ENCODE measurements at regions not wholly inside any gene's neighbourhood (a gene's known extent, or its start where the extent isn't known, plus 50 kb on each side); places are given as distances from the start of the nearest gene placed in this dataset.

DNA sequence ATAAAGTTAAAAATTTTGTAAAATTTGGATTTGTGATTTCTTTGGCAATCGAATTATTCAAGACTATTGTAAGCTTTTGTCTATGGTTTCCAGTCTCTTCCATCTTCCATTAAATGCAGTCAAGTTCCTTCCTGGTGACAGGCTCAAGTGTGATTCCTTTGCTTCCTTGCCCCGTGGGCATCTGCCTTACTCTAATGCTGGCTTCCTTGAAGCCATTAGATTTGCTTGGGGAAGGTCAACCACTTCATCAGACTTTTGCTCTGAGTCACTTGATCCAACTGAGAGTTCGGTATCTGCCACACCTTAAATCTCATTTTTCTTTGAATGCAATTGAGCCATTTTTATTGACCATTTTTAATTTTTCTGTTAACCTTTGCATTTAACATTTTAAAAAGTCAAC, 648.8 kb downstream of the SPOCK3 start:
- no peaks in the 10 kb centered on the region for H3K79me2 ChIP-seq (ENCODE audit: insufficient read depth, low read length)
- no peaks in the 10 kb centered on the region for H3K27me3 ChIP-seq (ENCODE audit: insufficient read depth, low read length)
- H3K9me3 Mint-ChIP-seq (ENCODE audit: unreplicated experiment), result no peaks in the 10 kb centered on the region
- no peaks in the 10 kb centered on the region for H3K36me3 ChIP-seq (ENCODE audit: insufficient read depth, low read length)
- H3K4me3 Mint-ChIP-seq (ENCODE audit: unreplicated experiment), result no peak overlapping the region
- FAIRE-seq (no peak), DNase-seq (ENCODE audit: low read depth) (no peak)
- H3K4me1 ChIP-seq (ENCODE audit: insufficient read depth, low read length), result no peaks in the 10 kb centered on the region
- no peak overlapping the region for H3K9ac ChIP-seq (ENCODE audit: low read length)
- no peak overlapping the region for H3K27ac Mint-ChIP-seq (ENCODE audit: unreplicated experiment)
- no peak overlapping the region for H2AFZ ChIP-seq (ENCODE audit: low read depth, low read length)
- H3K36me3 Mint-ChIP-seq (ENCODE audit: low read depth, unreplicated experiment), result no peaks in the 10 kb centered on the region
- H3K9me3 ChIP-seq (ENCODE audit: insufficient read depth, low read depth, low read length), result no peaks in the 10 kb centered on the region
- no peaks in the 10 kb centered on the region for H3K27me3 Mint-ChIP-seq (ENCODE audit: low read depth, unreplicated experiment)
- no peak overlapping the region for H3K4me3 ChIP-seq (ENCODE audit: insufficient read depth, low read depth, low read length)
- peaks cover 5% of the 10 kb centered on the region for H3K4me1 Mint-ChIP-seq (ENCODE audit: low read depth, unreplicated experiment)
- no peaks in the 10 kb centered on the region for H4K20me1 ChIP-seq (ENCODE audit: insufficient read depth, low read length)
- H3K27ac ChIP-seq (ENCODE audit: low read depth, low read length), result no peak overlapping the region
- H3K4me2 ChIP-seq (ENCODE audit: low read length), result no peak overlapping the region
- no peak for TF ChIP-seq EZH2 (IDR thresholded peaks at IDR 0.05; ENCODE audit: insufficient read depth, low read length)
- TF ChIP-seq, protein P1, sequence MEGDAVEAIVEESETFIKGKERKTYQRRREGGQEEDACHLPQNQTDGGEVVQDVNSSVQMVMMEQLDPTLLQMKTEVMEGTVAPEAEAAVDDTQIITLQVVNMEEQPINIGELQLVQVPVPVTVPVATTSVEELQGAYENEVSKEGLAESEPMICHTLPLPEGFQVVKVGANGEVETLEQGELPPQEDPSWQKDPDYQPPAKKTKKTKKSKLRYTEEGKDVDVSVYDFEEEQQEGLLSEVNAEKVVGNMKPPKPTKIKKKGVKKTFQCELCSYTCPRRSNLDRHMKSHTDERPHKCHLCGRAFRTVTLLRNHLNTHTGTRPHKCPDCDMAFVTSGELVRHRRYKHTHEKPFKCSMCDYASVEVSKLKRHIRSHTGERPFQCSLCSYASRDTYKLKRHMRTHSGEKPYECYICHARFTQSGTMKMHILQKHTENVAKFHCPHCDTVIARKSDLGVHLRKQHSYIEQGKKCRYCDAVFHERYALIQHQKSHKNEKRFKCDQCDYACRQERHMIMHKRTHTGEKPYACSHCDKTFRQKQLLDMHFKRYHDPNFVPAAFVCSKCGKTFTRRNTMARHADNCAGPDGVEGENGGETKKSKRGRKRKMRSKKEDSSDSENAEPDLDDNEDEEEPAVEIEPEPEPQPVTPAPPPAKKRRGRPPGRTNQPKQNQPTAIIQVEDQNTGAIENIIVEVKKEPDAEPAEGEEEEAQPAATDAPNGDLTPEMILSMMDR (IDR thresholded peaks at IDR 0.05; ENCODE audit: insufficient read depth, low read depth, low read length), result no peak

DNA sequence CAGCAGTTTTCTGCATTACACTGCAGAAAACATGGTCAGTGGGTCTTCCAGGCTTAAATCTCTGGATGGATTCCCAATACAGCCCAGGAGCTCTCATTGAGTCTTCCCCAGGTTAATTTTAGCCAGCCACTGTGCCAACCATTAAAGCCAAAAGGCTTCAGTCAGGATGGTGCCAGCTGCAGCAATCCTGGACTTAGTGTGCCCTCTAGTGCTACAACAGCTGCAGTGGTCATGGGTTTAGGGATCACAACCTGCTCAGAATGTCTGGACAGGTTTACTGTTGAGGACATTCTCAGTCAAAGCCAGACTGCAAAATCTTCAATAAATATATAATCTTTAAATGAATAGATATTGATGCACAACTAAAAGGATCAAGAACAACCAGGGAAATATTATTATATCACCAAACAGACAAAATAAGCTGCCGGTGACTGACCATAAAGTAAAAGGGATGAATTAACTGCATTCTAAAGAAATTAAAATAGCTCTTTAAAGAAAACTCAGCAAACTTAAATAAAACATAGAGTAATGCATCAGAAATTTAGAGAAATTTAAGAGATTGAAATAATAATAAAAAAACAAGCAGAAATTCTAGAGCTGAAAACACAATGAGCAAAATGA, 639.9 kb downstream of the SPOCK3 start:
- Histone ChIP-seq H3K9ac (ENCODE audit: low read length) (no peak overlapping the region), H2AFZ (ENCODE audit: low read depth, low read length) (no peak overlapping the region), H3K9me3 (ENCODE audit: insufficient read depth, low read depth, low read length) (no peaks in the 10 kb centered on the region), H3K4me1 (ENCODE audit: insufficient read depth, low read length) (no peaks in the 10 kb centered on the region), H3K4me3 (ENCODE audit: insufficient read depth, low read depth, low read length) (no peak overlapping the region), H3K27me3 (ENCODE audit: insufficient read depth, low read length) (no peaks in the 10 kb centered on the region), H3K36me3 (ENCODE audit: insufficient read depth, low read length) (no peaks in the 10 kb centered on the region), H3K4me2 (ENCODE audit: low read length) (no peak overlapping the region), H3K27ac (ENCODE audit: low read depth, low read length) (no peak overlapping the region), H3K79me2 (ENCODE audit: insufficient read depth, low read length) (no peaks in the 10 kb centered on the region), H4K20me1 (ENCODE audit: insufficient read depth, low read length) (no peaks in the 10 kb centered on the region)
- no peak for FAIRE-seq
- TF ChIP-seq, protein P1 (IDR thresholded peaks at IDR 0.05; ENCODE audit: insufficient read depth, low read depth, low read length), result peak; percentile 85
- no peak for TF ChIP-seq EZH2 (IDR thresholded peaks at IDR 0.05; ENCODE audit: insufficient read depth, low read length)
- Mint-ChIP-seq H3K27ac (ENCODE audit: unreplicated experiment) (no peak overlapping the region), H3K27me3 (ENCODE audit: low read depth, unreplicated experiment) (no peaks in the 10 kb centered on the region), H3K9me3 (ENCODE audit: unreplicated experiment) (no peaks in the 10 kb centered on the region), H3K36me3 (ENCODE audit: low read depth, unreplicated experiment) (no peaks in the 10 kb centered on the region), H3K4me1 (ENCODE audit: low read depth, unreplicated experiment) (no peaks in the 10 kb centered on the region), H3K4me3 (ENCODE audit: unreplicated experiment) (no peak overlapping the region)
- peak; percentile 34 for DNase-seq (ENCODE audit: low read depth)

DNA sequence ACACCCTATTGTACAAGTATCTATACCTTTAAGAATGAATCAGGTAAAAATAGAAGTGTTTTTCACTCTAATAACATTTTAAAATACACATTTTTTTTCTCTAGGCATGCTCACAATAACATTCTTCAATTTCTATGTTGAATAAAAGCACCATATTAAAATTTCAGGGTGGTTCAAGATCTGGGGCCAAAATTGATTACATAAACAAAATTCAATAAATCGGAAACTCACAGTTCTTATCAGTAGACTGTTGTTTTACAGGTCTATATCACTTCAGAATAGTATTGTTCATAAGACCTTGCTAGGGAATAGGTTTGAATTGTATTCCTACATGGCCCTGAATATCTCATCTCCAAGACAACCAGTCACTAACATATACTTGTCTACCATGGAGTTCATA, 634.0 kb downstream of the SPOCK3 start:
- H3K79me2 ChIP-seq (ENCODE audit: insufficient read depth, low read length), result no peaks in the 10 kb centered on the region
- no peak overlapping the region for H3K4me2 ChIP-seq (ENCODE audit: low read length)
- DNase-seq (ENCODE audit: low read depth), result no peak
- no peak overlapping the region for H3K9ac ChIP-seq (ENCODE audit: low read length)
- no peaks in the 10 kb centered on the region for H3K9me3 ChIP-seq (ENCODE audit: insufficient read depth, low read depth, low read length)
- Mint-ChIP-seq H3K36me3 (ENCODE audit: low read depth, unreplicated experiment) (no peaks in the 10 kb centered on the region), H3K4me3 (ENCODE audit: unreplicated experiment) (no peak overlapping the region), H3K27me3 (ENCODE audit: low read depth, unreplicated experiment) (no peaks in the 10 kb centered on the region), H3K4me1 (ENCODE audit: low read depth, unreplicated experiment) (no peaks in the 10 kb centered on the region), H3K9me3 (ENCODE audit: unreplicated experiment) (peaks cover 2% of the 10 kb centered on the region), H3K27ac (ENCODE audit: unreplicated experiment) (no peak overlapping the region)
- no peaks in the 10 kb centered on the region for H3K4me1 ChIP-seq (ENCODE audit: insufficient read depth, low read length)
- H3K36me3 ChIP-seq (ENCODE audit: insufficient read depth, low read length), result no peaks in the 10 kb centered on the region
- no peaks in the 10 kb centered on the region for H4K20me1 ChIP-seq (ENCODE audit: insufficient read depth, low read length)
- FAIRE-seq, result no peak
- H3K27ac ChIP-seq (ENCODE audit: low read depth, low read length), result no peak overlapping the region
- H3K27me3 ChIP-seq (ENCODE audit: insufficient read depth, low read length), result no peaks in the 10 kb centered on the region
- H2AFZ ChIP-seq (ENCODE audit: low read depth, low read length), result no peak overlapping the region
- TF ChIP-seq, protein P1 (IDR thresholded peaks at IDR 0.05; ENCODE audit: insufficient read depth, low read depth, low read length), result no peak
- no peak for TF ChIP-seq EZH2 (IDR thresholded peaks at IDR 0.05; ENCODE audit: insufficient read depth, low read length)
- H3K4me3 ChIP-seq (ENCODE audit: insufficient read depth, low read depth, low read length), result no peak overlapping the region

Measured in astrocyte (in vitro differentiated cells and primary cell).